ENCODE measurements at regions not wholly inside any gene's neighbourhood (a gene's known extent, or its start where the extent isn't known, plus 50 kb on each side); places are given as distances from the start of the nearest gene placed in this dataset.
"Not testable (repeated sequence)": the region's sequence is repeated elsewhere in the genome, so short reads cannot be mapped to it uniquely, and the experiment has no call there.

DNA sequence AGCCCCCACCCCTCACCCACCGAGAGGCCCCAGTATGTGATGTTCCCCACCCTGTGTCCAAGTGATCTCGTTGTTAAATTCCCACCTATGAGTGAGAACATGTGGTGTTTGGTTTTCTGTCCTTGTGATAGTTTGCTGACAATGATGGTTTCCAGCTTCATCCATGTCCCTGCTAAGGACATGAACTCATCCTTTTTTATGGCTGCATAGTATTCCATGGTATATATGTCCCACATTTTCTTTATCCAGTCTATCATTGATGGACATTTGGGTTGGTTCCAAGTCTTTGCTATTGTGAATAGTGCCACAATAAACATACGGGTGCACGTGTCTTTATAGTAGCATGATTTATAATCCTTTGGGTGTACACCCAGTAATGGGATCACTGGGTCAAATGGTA lies 79.2 kb downstream of the PXDC1 start:
- not testable (repeated sequence) for TF ChIP-seq ZNF384 (IDR thresholded peaks at IDR 0.05); NFRKB (IDR thresholded peaks at IDR 0.05); HDGF (IDR thresholded peaks at IDR 0.05; ENCODE audit: borderline replicate concordance); ARNT (IDR thresholded peaks at IDR 0.05); FOXK2 (IDR thresholded peaks at IDR 0.05); TARDBP (IDR thresholded peaks at IDR 0.05); LEF1 (IDR thresholded peaks at IDR 0.05; ENCODE audit: borderline replicate concordance); BHLHE40 (IDR thresholded peaks at IDR 0.05; ENCODE audit: borderline replicate concordance); FOXM1 (IDR thresholded peaks at IDR 0.05; ENCODE audit: borderline replicate concordance); ELF4 (IDR thresholded peaks at IDR 0.05); SP1 (IDR thresholded peaks at IDR 0.05)
- TF ChIP-seq, protein P1, sequence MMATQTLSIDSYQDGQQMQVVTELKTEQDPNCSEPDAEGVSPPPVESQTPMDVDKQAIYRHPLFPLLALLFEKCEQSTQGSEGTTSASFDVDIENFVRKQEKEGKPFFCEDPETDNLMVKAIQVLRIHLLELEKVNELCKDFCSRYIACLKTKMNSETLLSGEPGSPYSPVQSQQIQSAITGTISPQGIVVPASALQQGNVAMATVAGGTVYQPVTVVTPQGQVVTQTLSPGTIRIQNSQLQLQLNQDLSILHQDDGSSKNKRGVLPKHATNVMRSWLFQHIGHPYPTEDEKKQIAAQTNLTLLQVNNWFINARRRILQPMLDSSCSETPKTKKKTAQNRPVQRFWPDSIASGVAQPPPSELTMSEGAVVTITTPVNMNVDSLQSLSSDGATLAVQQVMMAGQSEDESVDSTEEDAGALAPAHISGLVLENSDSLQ (IDR thresholded peaks at IDR 0.05) = not testable (repeated sequence)
